K562 (cell line): ENCODE measurements at regions not wholly inside any gene's neighbourhood (a gene's known extent, or its start where the extent isn't known, plus 50 kb on each side); places are given as distances from the start of the nearest gene placed in this dataset.

Experiments
- CUX1 ChIP-seq: fragments of 200-800 bp; sonication (Bioruptor generic); IDR thresholded peaks from 2 replicates; pipeline ENCODE4 v1.6.1; 2016; ENCODE audit warnings: missing genetic modification characterization, missing compliant biosample characterization
- E4F1 ChIP-seq: fragments of 250-450 bp; sonication (Bioruptor Pico); IDR thresholded peaks from 2 replicates; pipeline ENCODE4 v1.5.0; 2021; ENCODE audit warnings: mild to moderate bottlenecking, borderline replicate concordance
- ETV1 ChIP-seq: fragments of 450-650 bp; conservative IDR thresholded peaks from 2 replicates; pipeline ENCODE4 v1.6.1; 2016; ENCODE audit warnings: missing genetic modification characterization, control low read depth, low read depth, missing compliant biosample characterization
- FOXP1 ChIP-seq: sonication (generic); formaldehyde crosslinking; IDR thresholded peaks from 2 replicates; pipeline ENCODE4 v1.8.0; 2022; ENCODE audit warnings: mild to moderate bottlenecking, missing genetic modification reagents
- KLF10 ChIP-seq: fragments of 250-450 bp; sonication (Bioruptor Pico); IDR thresholded peaks from 2 replicates; pipeline ENCODE4 v1.6.1; 2021; ENCODE audit warnings: matching md5 sums
- MEIS2 ChIP-seq: fragments of 450-650 bp; IDR thresholded peaks from 2 replicates; pipeline ENCODE4 v1.6.1; 2014; ENCODE audit warnings: mild to moderate bottlenecking; ENCODE audit not compliant: partially characterized antibody
- NUFIP1 ChIP-seq: fragments of 450-650 bp; IDR thresholded peaks from 2 replicates; pipeline ENCODE4 v1.6.1; 2018; ENCODE audit not compliant: partially characterized antibody
- PBX2 ChIP-seq, 2 experiments: IDR thresholded peaks in 1 of 2; conservative IDR thresholded peaks in 1 of 2; 2 replicates each; pipeline ENCODE4 v1.6.1; 2016; ENCODE audit warnings: low read depth in 2 of 2, mild to moderate bottlenecking in 1 of 2, missing compliant biosample characterization in 1 of 2, missing genetic modification characterization in 1 of 2, moderate library complexity in 1 of 2
- USF1 ChIP-seq: sonication (generic); formaldehyde crosslinking; IDR thresholded peaks from 2 replicates; pipeline ENCODE4 v1.9.0; 2022; ENCODE audit warnings: mild to moderate bottlenecking, missing genetic modification reagents
- ZNF551 ChIP-seq: fragments of 250-450 bp; sonication (Bioruptor Pico); IDR thresholded peaks from 2 replicates; pipeline ENCODE4 v1.5.0; 2021; ENCODE audit warnings: mild to moderate bottlenecking, moderate library complexity

GRCh38 chr2:16008331-16008850 lies 68.0 kb downstream of the MYCN start (continued):
- TF ChIP-seq CUX1 (CRISPR knock-in tag) (no peak), KLF10 (CRISPR knock-in tag) (no peak), PBX2 (CRISPR knock-in tag; IDR thresholded peaks at IDR 0.05; ENCODE audit: low read depth) (no peak), PBX2 (tag; conservative IDR thresholded peaks at IDR 0.05; ENCODE audit: low read depth) (no peak), MEIS2 (no peak), USF1 (CRISPR knock-in tag) (no peak), ZNF551 (CRISPR knock-in tag) (no peak), ETV1 (tag) (no peak), E4F1 (CRISPR knock-in tag) (no peak), NUFIP1 (no peak), FOXP1 (CRISPR knock-in tag) (no peak)
